Mesenchymal stem cell (in vitro differentiated cells and primary cell): ENCODE measurements at regions not wholly inside any gene's neighbourhood (a gene's known extent, or its start where the extent isn't known, plus 50 kb on each side); places are given as distances from the start of the nearest gene placed in this dataset.
A peak's percentile ranks its signal among the peaks of the same experiment; 100 is the strongest.

Source experiments
- DNase-seq: peaks from one replicate; pipeline ENCODE4 v3.0.0-alpha.2; 2013
- H2AFZ ChIP-seq: one replicate; pipeline ENCODE4 v1.6.1; 2013; ENCODE audit warnings: low read depth, mild to moderate bottlenecking, control low read depth, inconsistent platforms, low read length, moderate library complexity
- H2AK5ac ChIP-seq: 2 replicates; pipeline ENCODE4 v1.6.1; 2013; ENCODE audit warnings: low read length, moderate library complexity, mild to moderate bottlenecking, inconsistent platforms; ENCODE audit not compliant: severe bottlenecking
- H2BK120ac ChIP-seq: one replicate; pipeline ENCODE4 v1.6.1; 2013; ENCODE audit warnings: low read depth, mild to moderate bottlenecking, inconsistent platforms, low read length, moderate library complexity
- H2BK12ac ChIP-seq, 2 experiments: one replicate each; pipeline ENCODE4 v1.6.1; 2013; ENCODE audit warnings: inconsistent platforms in 2 of 2, low read length in 2 of 2, mild to moderate bottlenecking in 2 of 2, moderate library complexity in 2 of 2, control low read depth in 1 of 2
- H2BK15ac ChIP-seq: one replicate; pipeline ENCODE4 v1.6.1; 2013; ENCODE audit warnings: mild to moderate bottlenecking, low read depth, inconsistent platforms; ENCODE audit not compliant: poor library complexity, severe bottlenecking
- H2BK5ac ChIP-seq: 2 replicates; pipeline ENCODE4 v1.6.1; 2013; ENCODE audit warnings: low read depth, mild to moderate bottlenecking, low read length, control low read depth, inconsistent platforms; ENCODE audit not compliant: poor library complexity, severe bottlenecking
- H3K14ac ChIP-seq, 2 experiments: one replicate each; pipeline ENCODE4 v1.6.1; 2013; ENCODE audit warnings: inconsistent platforms in 2 of 2, low read length in 2 of 2, control low read depth in 1 of 2, mild to moderate bottlenecking in 1 of 2, moderate library complexity in 1 of 2
- H3K18ac ChIP-seq, 2 experiments: one replicate each; pipeline ENCODE4 v1.6.1; 2013; ENCODE audit warnings: inconsistent platforms in 2 of 2, low read length in 2 of 2, control low read depth in 1 of 2, low read depth in 1 of 2, mild to moderate bottlenecking in 1 of 2
- H3K23ac ChIP-seq, 2 experiments: one replicate each; pipeline ENCODE4 v1.6.1; 2013; ENCODE audit warnings: inconsistent platforms in 2 of 2, low read length in 2 of 2, mild to moderate bottlenecking in 2 of 2, moderate library complexity in 2 of 2, control low read depth in 1 of 2
- H3K27ac ChIP-seq: 2 replicates; pipeline ENCODE4 v1.5.1; 2013; ENCODE audit warnings: mild to moderate bottlenecking, moderate library complexity, low read length, control low read depth, inconsistent platforms; ENCODE audit not compliant: poor library complexity, severe bottlenecking
- H3K27me3 ChIP-seq, 2 experiments: 2 replicates each; pipeline versions ENCODE4 v1.6.1 to v1.7.0; 2013; ENCODE audit warnings: low read length in 2 of 2, mild to moderate bottlenecking in 2 of 2, moderate library complexity in 2 of 2, control low read depth in 1 of 2, inconsistent platforms in 1 of 2; ENCODE audit not compliant: control insufficient read depth in 1 of 2, insufficient read depth in 1 of 2
- H3K36me3 ChIP-seq, 2 experiments: 2 replicates each; pipeline versions ENCODE4 v1.6.1 to v1.7.0; 2013; ENCODE audit warnings: low read length in 2 of 2, control low read depth in 1 of 2, inconsistent platforms in 1 of 2, low read depth in 1 of 2, mild to moderate bottlenecking in 1 of 2; ENCODE audit not compliant: insufficient read depth in 2 of 2, control insufficient read depth in 1 of 2
- H3K4ac ChIP-seq, 2 experiments: one replicate each; pipeline ENCODE4 v1.6.1; 2013; ENCODE audit warnings: inconsistent platforms in 2 of 2, low read length in 2 of 2, mild to moderate bottlenecking in 2 of 2, moderate library complexity in 2 of 2, control low read depth in 1 of 2, low read depth in 1 of 2
- H3K4me1 ChIP-seq: 2 replicates; pipeline ENCODE4 v1.6.1; 2013; ENCODE audit warnings: low read depth, low read length, control low read depth; ENCODE audit not compliant: control insufficient read depth, insufficient read depth
- H3K4me2 ChIP-seq: 2 replicates; pipeline ENCODE4 v1.6.1; 2013; ENCODE audit warnings: low read length, mild to moderate bottlenecking, inconsistent platforms; ENCODE audit not compliant: poor library complexity, severe bottlenecking
- H3K4me3 ChIP-seq, 2 experiments: 2 replicates each; pipeline versions ENCODE4 v1.5.1 to v1.7.0; 2013; ENCODE audit warnings: low read length in 2 of 2, mild to moderate bottlenecking in 2 of 2, control low read depth in 1 of 2, low read depth in 1 of 2; ENCODE audit not compliant: insufficient read depth in 1 of 2
- H3K79me1 ChIP-seq: replicated peaks from 2 replicates; pipeline ENCODE4 v1.6.1; 2013; ENCODE audit warnings: mild to moderate bottlenecking, control low read depth, low read length, inconsistent platforms; ENCODE audit not compliant: poor library complexity, severe bottlenecking
- H3K9ac ChIP-seq: 2 replicates; pipeline ENCODE4 v1.7.0; 2013; ENCODE audit warnings: mild to moderate bottlenecking, low read length, moderate library complexity
- H3K9me3 ChIP-seq: 2 replicates; pipeline ENCODE4 v1.7.0; 2013; ENCODE audit warnings: mild to moderate bottlenecking, low read length; ENCODE audit not compliant: control insufficient read depth
- H4K8ac ChIP-seq: one replicate; pipeline ENCODE4 v1.6.1; 2013; ENCODE audit warnings: inconsistent platforms, mild to moderate bottlenecking, low read length, moderate library complexity
- H4K91ac ChIP-seq: one replicate; pipeline ENCODE4 v1.6.1; 2013; ENCODE audit warnings: mild to moderate bottlenecking, low read length, inconsistent platforms
- WGBS: methylation state at CpG from one replicate; pipeline ENCODE4 v1.1.7; 2013; ENCODE audit warnings: mixed read lengths; 5-methylcytosine and 5-hydroxymethylcytosine counted together

- Histone ChIP-seq H2BK12ac (no peak overlapping the region), H3K4ac (no peak overlapping the region), H3K27ac (no peak overlapping the region), H3K36me3 (no peaks in the 10 kb centered on the region), H3K14ac (no peak overlapping the region), H3K9me3 (peaks cover 12% of the 10 kb centered on the region), H3K4me2 (no peak overlapping the region), H3K27me3 (peaks cover 0 to 7% of the 10 kb centered on the region in 2 experiments), H3K79me1 (no peaks in the 10 kb centered on the region), H4K8ac (no peak overlapping the region), H2BK120ac (no peak overlapping the region), H3K18ac (no peak overlapping the region), H2BK5ac (no peak overlapping the region), H2BK15ac (no peak overlapping the region), H2AFZ (peak overlapping the region; percentile 27), H2AK5ac (no peak overlapping the region), H3K23ac (no peak overlapping the region), H4K91ac (no peak overlapping the region), H3K4me3 (no peak overlapping the region), H3K9ac (no peak overlapping the region), H3K4me1 (no peaks in the 10 kb centered on the region)
- WGBS: 40% methylated on average over 1 of the region's 3 CpGs
- DNase-seq: no peak
Observed at GRCh38 chr20:41865938-41866337, 247.8 kb upstream of the CHD6 start.

DNA sequence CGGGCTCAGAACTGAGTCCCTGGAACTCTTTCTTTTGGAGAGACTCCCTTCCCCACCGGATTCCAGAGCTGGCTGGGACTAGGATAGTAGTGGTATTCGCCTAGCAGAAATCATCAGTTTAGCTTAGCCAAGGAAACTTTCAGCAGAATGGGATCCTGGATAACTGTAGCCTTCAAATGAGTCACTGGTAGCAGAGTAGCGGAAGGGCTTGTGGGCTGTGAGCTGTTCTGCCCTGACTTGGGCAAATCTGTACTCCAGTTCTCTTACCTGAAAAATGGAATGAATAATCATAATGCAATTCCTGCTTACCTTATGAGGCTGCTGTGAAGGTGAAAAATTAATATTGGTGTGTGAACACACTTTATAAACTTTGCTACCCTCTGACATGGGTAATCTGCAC, 244.3 kb upstream of the CHD6 start:
- Histone ChIP-seq H2BK15ac (no peak overlapping the region), H3K27ac (no peak overlapping the region), H3K9ac (no peak overlapping the region), H3K14ac (no peak overlapping the region), H3K79me1 (no peaks in the 10 kb centered on the region), H3K23ac (no peak overlapping the region), H4K8ac (no peak overlapping the region), H2AK5ac (no peak overlapping the region), H2BK5ac (no peak overlapping the region), H3K27me3 (peaks cover 0 to 7% of the 10 kb centered on the region in 2 experiments), H2AFZ (no peak overlapping the region), H3K9me3 (no peaks in the 10 kb centered on the region), H2BK120ac (no peak overlapping the region), H3K4me2 (no peak overlapping the region), H3K4me3 (no peak overlapping the region), H3K4me1 (no peaks in the 10 kb centered on the region), H3K4ac (no peak overlapping the region), H4K91ac (no peak overlapping the region), H2BK12ac (no peak overlapping the region), H3K36me3 (no peaks in the 10 kb centered on the region), H3K18ac (no peak overlapping the region)
- DNase-seq: no peak
- WGBS: 79% methylated on average over 4 of the region's 4 CpGs

- Histone ChIP-seq H3K79me1 (no peaks in the 10 kb centered on the region), H3K36me3 (no peaks in the 10 kb centered on the region), H3K4me1 (no peaks in the 10 kb centered on the region), H3K9ac (no peak overlapping the region), H3K27ac (no peak overlapping the region), H3K27me3 (peaks cover 0 to 7% of the 10 kb centered on the region in 2 experiments), H2BK120ac (no peak overlapping the region), H2AFZ (no peak overlapping the region), H3K4ac (no peak overlapping the region), H3K18ac (no peak overlapping the region), H2BK15ac (no peak overlapping the region), H4K8ac (no peak overlapping the region), H3K4me2 (no peak overlapping the region), H3K4me3 (no peak overlapping the region), H3K9me3 (no peaks in the 10 kb centered on the region), H3K23ac (no peak overlapping the region), H4K91ac (no peak overlapping the region), H2BK12ac (no peak overlapping the region), H2AK5ac (no peak overlapping the region), H3K14ac (no peak overlapping the region), H2BK5ac (no peak overlapping the region)
- no peak for DNase-seq
- 56% methylated on average over 6 of the region's 6 CpGs for WGBS
Observed at GRCh38 chr20:41861772-41862422, 243.7 kb upstream of the CHD6 start.

- H3K23ac ChIP-seq: no peak overlapping the region
- H2BK15ac ChIP-seq: no peak overlapping the region
- H3K36me3 ChIP-seq: no peaks in the 10 kb centered on the region
- 57% methylated on average over 3 of the region's 3 CpGs for WGBS
- no peak overlapping the region for H2BK5ac ChIP-seq
- no peaks in the 10 kb centered on the region for H3K9me3 ChIP-seq
- H3K14ac ChIP-seq: no peak overlapping the region
- no peak overlapping the region for H3K18ac ChIP-seq
- no peak for DNase-seq
- no peaks in the 10 kb centered on the region for H3K79me1 ChIP-seq
- no peak overlapping the region for H3K9ac ChIP-seq
- no peaks in the 10 kb centered on the region for H3K27me3 ChIP-seq
- H2AFZ ChIP-seq: no peak overlapping the region
- no peak overlapping the region for H3K27ac ChIP-seq
- no peak overlapping the region for H3K4ac ChIP-seq
- no peak overlapping the region for H2BK12ac ChIP-seq
- no peak overlapping the region for H2BK120ac ChIP-seq
- H2AK5ac ChIP-seq: no peak overlapping the region
- H3K4me1 ChIP-seq: no peaks in the 10 kb centered on the region
- no peak overlapping the region for H3K4me3 ChIP-seq
- H4K91ac ChIP-seq: no peak overlapping the region
- H4K8ac ChIP-seq: no peak overlapping the region
- H3K4me2 ChIP-seq: no peak overlapping the region
Observed at GRCh38 chr20:41854765-41855164, 236.6 kb upstream of the CHD6 start.
